ENCODE measurements at regions not wholly inside any gene's neighbourhood (a gene's known extent, or its start where the extent isn't known, plus 50 kb on each side); places are given as distances from the start of the nearest gene placed in this dataset.

GRCh38 chr4:151901631-151902030 lies 140.8 kb upstream of the GATB start:
- TF ChIP-seq POLR2A (IDR thresholded peaks at IDR 0.05), result no peak
- TF ChIP-seq CTCF (IDR thresholded peaks at IDR 0.05 in 8 of 11, conservative IDR thresholded peaks at IDR 0.05 in 3 of 11), result no peak
- no peak for TF ChIP-seq POLR2AphosphoS5 (IDR thresholded peaks at IDR 0.05)
